Loucy (cell line): ENCODE measurements at regions not wholly inside any gene's neighbourhood (a gene's known extent, or its start where the extent isn't known, plus 50 kb on each side); places are given as distances from the start of the nearest gene placed in this dataset.

Source experiments
- H2AFZ ChIP-seq: fragments of 200-600 bp; sonication (generic); 2 replicates; pipeline ENCODE4 v1.6.0; 2016; ENCODE audit warnings: antibody characterized with exemption, mild to moderate bottlenecking, low read length, moderate library complexity
- H3F3A ChIP-seq: fragments of 200-600 bp; 2 replicates; pipeline ENCODE4 v1.6.0; 2016; ENCODE audit warnings: antibody characterized with exemption, low read depth, mild to moderate bottlenecking
- H3K27me3 ChIP-seq: fragments of 200-600 bp; sonication (generic); 2 replicates; pipeline ENCODE4 v1.6.1; 2014; ENCODE audit warnings: low read length, mild to moderate bottlenecking; ENCODE audit not compliant: insufficient read depth, poor library complexity, severe bottlenecking
- H3K36me3 ChIP-seq: fragments of 200-600 bp; sonication (generic); 2 replicates; pipeline ENCODE4 v1.6.1; 2016; ENCODE audit warnings: low read length; ENCODE audit not compliant: insufficient read depth
- H3K4me1 ChIP-seq: fragments of 200-600 bp; sonication (generic); 2 replicates; pipeline ENCODE4 v1.5.1; 2014; ENCODE audit warnings: low read length, mild to moderate bottlenecking; ENCODE audit not compliant: insufficient read depth, poor library complexity, severe bottlenecking
- H3K4me2 ChIP-seq: fragments of 200-600 bp; sonication (generic); 2 replicates; pipeline ENCODE4 v1.6.0; 2014; ENCODE audit warnings: antibody characterized with exemption, low read length, low read depth, mild to moderate bottlenecking; ENCODE audit not compliant: poor library complexity, severe bottlenecking
- H3K4me3 ChIP-seq: fragments of 200-600 bp; sonication (generic); 2 replicates; pipeline ENCODE4 v1.5.1; 2014; ENCODE audit warnings: low read length, mild to moderate bottlenecking, mixed read lengths; ENCODE audit not compliant: poor library complexity, severe bottlenecking
- H3K79me2 ChIP-seq: fragments of 200-600 bp; sonication (generic); 2 replicates; pipeline ENCODE4 v1.6.1; 2014; ENCODE audit warnings: low read length; ENCODE audit not compliant: insufficient read depth
- H3K9ac ChIP-seq: fragments of 200-600 bp; sonication (generic); 2 replicates; pipeline ENCODE4 v1.6.0; 2014; ENCODE audit warnings: mild to moderate bottlenecking, low read depth, low read length, moderate library complexity; ENCODE audit not compliant: poor library complexity, severe bottlenecking
- H3K9me2 ChIP-seq: fragments of 200-600 bp; sonication (generic); replicated peaks from 2 replicates; pipeline ENCODE4 v1.6.1; 2016; ENCODE audit warnings: low read depth, low read length, mixed read lengths
- H3K9me3 ChIP-seq: fragments of 200-600 bp; sonication (generic); 2 replicates; pipeline ENCODE4 v1.6.1; 2014; ENCODE audit warnings: mild to moderate bottlenecking, antibody characterized with exemption, low read length, low read depth; ENCODE audit not compliant: insufficient read depth
- H4K20me1 ChIP-seq: fragments of 200-600 bp; sonication (generic); 2 replicates; pipeline ENCODE4 v1.6.0; 2014; ENCODE audit warnings: antibody characterized with exemption, low read length, mild to moderate bottlenecking; ENCODE audit not compliant: insufficient read depth, poor library complexity, severe bottlenecking
- EZH2phosphoT487 ChIP-seq: fragments of 200-600 bp; IDR thresholded peaks from 2 replicates; pipeline ENCODE4 v1.6.1; 2018; ENCODE audit warnings: antibody characterized with exemption, mild to moderate bottlenecking, moderate library complexity, borderline replicate concordance
- TF ChIP-seq, protein P1 (sequence below): fragments of 200-600 bp; sonication (generic); conservative IDR thresholded peaks from 2 replicates; pipeline ENCODE4 v1.5.1; 2014; ENCODE audit warnings: mild to moderate bottlenecking, antibody characterized with exemption, low read length

DNA sequence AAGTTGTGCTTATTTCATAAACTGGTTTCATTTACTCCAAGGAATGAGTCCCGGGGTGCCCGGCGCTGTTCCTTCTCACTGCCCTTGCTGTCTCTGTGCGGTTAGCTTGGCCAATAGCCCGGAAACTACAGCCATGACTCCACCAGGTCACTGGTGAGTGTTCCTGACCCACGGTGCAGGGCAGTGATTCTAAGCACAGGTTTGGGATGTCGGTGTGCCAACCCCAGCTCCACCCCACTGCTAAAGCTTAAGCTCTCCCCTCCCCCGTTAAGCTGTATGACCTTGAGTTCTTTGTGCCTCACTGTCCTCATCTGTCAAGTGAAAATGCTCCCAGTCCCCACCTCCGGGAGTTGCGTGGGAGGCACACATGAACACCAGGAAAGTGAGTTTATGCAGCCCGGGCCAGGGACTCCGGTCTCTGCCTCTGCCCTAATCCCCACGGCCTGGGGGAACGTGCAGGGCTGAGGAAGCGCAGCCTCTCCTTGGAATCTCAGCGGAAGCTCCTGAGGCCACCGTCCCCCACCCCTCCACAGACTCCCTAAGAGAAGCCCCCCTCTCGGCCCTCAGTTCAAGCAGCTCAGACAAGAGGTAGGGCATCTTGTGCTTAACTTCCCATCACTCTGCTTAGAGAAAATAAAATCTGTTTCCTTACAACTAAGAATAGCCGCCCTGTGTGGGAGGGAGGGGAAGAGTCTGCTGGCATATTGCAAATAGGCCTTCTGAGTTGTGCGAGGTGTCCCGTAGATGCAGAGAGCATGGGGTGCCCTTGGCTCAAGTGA, 92.0 kb upstream of the RAI14 start:
- Histone ChIP-seq H3K9ac (no peak overlapping the region), H3K9me2 (no peaks in the 10 kb centered on the region), H3K4me3 (no peak overlapping the region), H3K79me2 (no peaks in the 10 kb centered on the region), H4K20me1 (no peaks in the 10 kb centered on the region), H3K4me1 (no peaks in the 10 kb centered on the region), H2AFZ (no peak overlapping the region), H3K4me2 (no peak overlapping the region), H3F3A (no peaks in the 10 kb centered on the region), H3K27me3 (no peaks in the 10 kb centered on the region), H3K36me3 (no peaks in the 10 kb centered on the region), H3K9me3 (no peaks in the 10 kb centered on the region)
- TF ChIP-seq, protein P1, sequence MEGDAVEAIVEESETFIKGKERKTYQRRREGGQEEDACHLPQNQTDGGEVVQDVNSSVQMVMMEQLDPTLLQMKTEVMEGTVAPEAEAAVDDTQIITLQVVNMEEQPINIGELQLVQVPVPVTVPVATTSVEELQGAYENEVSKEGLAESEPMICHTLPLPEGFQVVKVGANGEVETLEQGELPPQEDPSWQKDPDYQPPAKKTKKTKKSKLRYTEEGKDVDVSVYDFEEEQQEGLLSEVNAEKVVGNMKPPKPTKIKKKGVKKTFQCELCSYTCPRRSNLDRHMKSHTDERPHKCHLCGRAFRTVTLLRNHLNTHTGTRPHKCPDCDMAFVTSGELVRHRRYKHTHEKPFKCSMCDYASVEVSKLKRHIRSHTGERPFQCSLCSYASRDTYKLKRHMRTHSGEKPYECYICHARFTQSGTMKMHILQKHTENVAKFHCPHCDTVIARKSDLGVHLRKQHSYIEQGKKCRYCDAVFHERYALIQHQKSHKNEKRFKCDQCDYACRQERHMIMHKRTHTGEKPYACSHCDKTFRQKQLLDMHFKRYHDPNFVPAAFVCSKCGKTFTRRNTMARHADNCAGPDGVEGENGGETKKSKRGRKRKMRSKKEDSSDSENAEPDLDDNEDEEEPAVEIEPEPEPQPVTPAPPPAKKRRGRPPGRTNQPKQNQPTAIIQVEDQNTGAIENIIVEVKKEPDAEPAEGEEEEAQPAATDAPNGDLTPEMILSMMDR: no peak
- TF ChIP-seq EZH2phosphoT487: no peak

DNA sequence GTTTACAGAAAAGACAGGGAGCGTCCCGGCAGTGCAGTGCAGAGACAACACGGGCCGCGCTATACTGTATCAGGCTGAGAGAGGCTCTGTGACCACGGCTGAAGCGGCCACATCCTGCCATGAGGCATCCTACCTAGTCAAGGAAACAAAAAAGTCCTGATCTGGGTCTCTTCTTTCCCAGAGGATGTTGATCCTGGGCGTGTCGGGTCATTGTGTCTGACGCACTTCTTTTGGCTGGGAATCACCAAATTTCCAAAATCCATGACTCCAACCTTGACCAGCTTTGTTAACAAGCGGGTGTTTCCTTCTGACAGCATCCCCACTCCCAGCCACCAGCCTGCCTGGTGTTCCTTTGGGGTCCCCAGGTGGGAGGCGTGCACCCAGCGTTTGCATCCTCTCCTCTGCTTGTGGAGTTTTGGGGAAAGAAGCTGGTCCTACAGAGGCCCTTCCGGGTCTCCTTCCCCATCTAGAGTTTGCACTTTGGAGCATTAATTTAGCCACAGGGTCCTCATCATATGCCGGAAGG, 91.4 kb upstream of the RAI14 start:
- H3K79me2 ChIP-seq: no peaks in the 10 kb centered on the region
- no peak overlapping the region for H2AFZ ChIP-seq
- H3F3A ChIP-seq: no peaks in the 10 kb centered on the region
- TF ChIP-seq EZH2phosphoT487: no peak
- TF ChIP-seq, protein P1: no peak
- no peaks in the 10 kb centered on the region for H3K9me2 ChIP-seq
- H4K20me1 ChIP-seq: no peaks in the 10 kb centered on the region
- H3K9me3 ChIP-seq: no peaks in the 10 kb centered on the region
- no peaks in the 10 kb centered on the region for H3K36me3 ChIP-seq
- H3K9ac ChIP-seq: no peak overlapping the region
- H3K4me3 ChIP-seq: no peak overlapping the region
- H3K27me3 ChIP-seq: no peaks in the 10 kb centered on the region
- H3K4me2 ChIP-seq: no peak overlapping the region
- H3K4me1 ChIP-seq: no peaks in the 10 kb centered on the region

DNA sequence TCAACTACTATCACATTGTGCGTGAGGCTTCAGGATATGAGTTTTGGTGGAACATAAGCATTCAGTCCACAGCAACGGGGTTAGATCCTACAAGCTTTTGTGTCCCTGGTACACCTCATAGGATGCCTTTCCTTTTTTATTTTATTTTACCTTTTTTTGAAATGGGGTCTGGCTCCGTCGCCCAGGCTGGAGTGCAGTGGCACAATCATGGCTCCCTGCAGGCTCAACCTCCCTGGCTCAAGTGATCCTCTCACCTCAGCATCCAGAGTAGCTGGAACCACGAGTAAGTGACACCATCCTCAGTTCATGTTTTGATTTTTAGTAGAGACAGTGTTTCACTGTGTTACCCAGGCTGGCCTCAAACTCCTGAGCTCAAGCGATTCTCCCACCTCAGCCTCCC, 86.0 kb upstream of the RAI14 start:
- Histone ChIP-seq H3K9ac (no peak overlapping the region), H3K9me2 (no peaks in the 10 kb centered on the region), H3F3A (no peaks in the 10 kb centered on the region), H3K4me1 (peaks cover 8% of the 10 kb centered on the region), H4K20me1 (no peaks in the 10 kb centered on the region), H3K4me3 (no peak overlapping the region), H3K27me3 (no peaks in the 10 kb centered on the region), H3K79me2 (no peaks in the 10 kb centered on the region), H2AFZ (no peak overlapping the region), H3K4me2 (no peak overlapping the region), H3K9me3 (no peaks in the 10 kb centered on the region), H3K36me3 (no peaks in the 10 kb centered on the region)
- TF ChIP-seq, protein P1: no peak
- TF ChIP-seq EZH2phosphoT487: no peak
